ENCODE measurements at regions not wholly inside any gene's neighbourhood (a gene's known extent, or its start where the extent isn't known, plus 50 kb on each side); places are given as distances from the start of the nearest gene placed in this dataset.

GRCh38 chr9:108511307-108511706 is 344.5 kb downstream of the ACTL7B start:
- no peak overlapping the region for H3K4me3 ChIP-seq
- intact Hi-C loops (cut with DNase I) = no loop called here
- no peaks in the 10 kb centered on the region for H3K9me3 ChIP-seq
- H3K4me1 ChIP-seq = no peaks in the 10 kb centered on the region
- no peak for TF ChIP-seq EP300 (IDR thresholded peaks at IDR 0.05)
- no peak for TF ChIP-seq POLR2A (IDR thresholded peaks at IDR 0.05)
- no peak for TF ChIP-seq POLR2AphosphoS5 (IDR thresholded peaks at IDR 0.05)
- TF ChIP-seq CTCF (IDR thresholded peaks at IDR 0.05) = no peak
- H3K36me3 ChIP-seq = no peaks in the 10 kb centered on the region
- DNase-seq = no peak
- H3K27me3 ChIP-seq = no peaks in the 10 kb centered on the region
- no peak overlapping the region for H3K27ac ChIP-seq
- 95% methylated on average over 5 of the region's 5 CpGs for WGBS, 2 donors

GRCh38 chr9:108496846-108497245 is 358.9 kb downstream of the ACTL7B start:
- Histone ChIP-seq H3K4me1 (no peaks in the 10 kb centered on the region), H3K36me3 (no peaks in the 10 kb centered on the region), H3K27me3 (no peaks in the 10 kb centered on the region), H3K4me3 (no peak overlapping the region), H3K9me3 (peaks cover 0 to 4% (median 0%) of the 10 kb centered on the region in 4 donors), H3K27ac (no peak overlapping the region)
- intact Hi-C loops (cut with DNase I) = no loop called here
- 88 to 95% methylated on average over 4 of the region's 4 CpGs for whole genome bisulfite sequencing, 2 donors
- TF ChIP-seq POLR2A (IDR thresholded peaks at IDR 0.05) = no peak
- no peak for DNase-seq

GRCh38 chr9:108489567-108489966 is 366.2 kb downstream of the ACTL7B start:
- Histone ChIP-seq H3K4me1 (no peaks in the 10 kb centered on the region), H3K36me3 (no peaks in the 10 kb centered on the region), H3K27ac (no peak overlapping the region), H3K27me3 (no peaks in the 10 kb centered on the region), H3K4me3 (no peak overlapping the region), H3K9me3 (no peaks in the 10 kb centered on the region)
- intact Hi-C loops (cut with DNase I) = no loop called here
- WGBS, 2 donors = 91 to 97% methylated on average over 1 of the region's 1 CpG
- TF ChIP-seq POLR2A (IDR thresholded peaks at IDR 0.05) (no peak), CTCF (IDR thresholded peaks at IDR 0.05) (no peak), EP300 (IDR thresholded peaks at IDR 0.05) (no peak), POLR2AphosphoS5 (IDR thresholded peaks at IDR 0.05) (no peak)
- DNase-seq = no peak

- H3K36me3 ChIP-seq = no peaks in the 10 kb centered on the region
- intact Hi-C loops (cut with DNase I) = no loop called here
- no peaks in the 10 kb centered on the region for H3K9me3 ChIP-seq
- no peak overlapping the region for H3K27ac ChIP-seq
- H3K27me3 ChIP-seq = no peaks in the 10 kb centered on the region
- no peak for DNase-seq
- 39 to 81% methylated on average over 2 of the region's 2 CpGs for WGBS, 2 donors
- TF ChIP-seq CTCF (IDR thresholded peaks at IDR 0.05) (no peak), POLR2A (IDR thresholded peaks at IDR 0.05) (no peak), POLR2AphosphoS5 (IDR thresholded peaks at IDR 0.05) (no peak), EP300 (IDR thresholded peaks at IDR 0.05) (no peak)
- no peak overlapping the region for H3K4me3 ChIP-seq
- H3K4me1 ChIP-seq = no peaks in the 10 kb centered on the region
These were observed 369.0 kb downstream of the ACTL7B start for GRCh38 chr9:108486831-108487230.

- Histone ChIP-seq H3K36me3 (no peaks in the 10 kb centered on the region), H3K9me3 (no peaks in the 10 kb centered on the region), H3K4me3 (no peak overlapping the region), H3K27ac (no peak overlapping the region), H3K27me3 (no peaks in the 10 kb centered on the region), H3K4me1 (peaks cover 0 to 6% (median under 1%) of the 10 kb centered on the region in 4 donors)
- 94 to 97% methylated on average over 1 of the region's 1 CpG for WGBS, 2 donors
- TF ChIP-seq EP300 (IDR thresholded peaks at IDR 0.05) (no peak), POLR2A (IDR thresholded peaks at IDR 0.05) (no peak), POLR2AphosphoS5 (IDR thresholded peaks at IDR 0.05) (no peak), CTCF (IDR thresholded peaks at IDR 0.05) (no peak)
- no peak for DNase-seq
- intact Hi-C loops (cut with DNase I) = no loop called here
These were observed 371.3 kb downstream of the ACTL7B start for GRCh38 chr9:108484468-108484867.
